GM23248 (cell line): ENCODE measurements at regions not wholly inside any gene's neighbourhood (a gene's known extent, or its start where the extent isn't known, plus 50 kb on each side); places are given as distances from the start of the nearest gene placed in this dataset.

Experiments
- DNase-seq: peaks from one replicate; pipeline ENCODE4 v3.0.0-alpha.2; 2015
- H2AFZ ChIP-seq: fragments of 200-600 bp; sonication (generic); 2 replicates; pipeline ENCODE4 v1.6.1; 2016; ENCODE audit warnings: antibody characterized with exemption
- H3F3A ChIP-seq: fragments of 200-600 bp; sonication (generic); 2 replicates; pipeline ENCODE4 v1.6.1; 2016; ENCODE audit warnings: mild to moderate bottlenecking, antibody characterized with exemption, mixed run types; ENCODE audit not compliant: insufficient read depth
- H3K27ac ChIP-seq: fragments of 200-600 bp; sonication (generic); 2 replicates; pipeline ENCODE4 v1.5.1; 2016; ENCODE audit warnings: mild to moderate bottlenecking
- H3K27me3 ChIP-seq: fragments of 200-600 bp; sonication (generic); replicated peaks from 2 replicates; pipeline ENCODE4 v1.6.1; 2016; ENCODE audit warnings: mild to moderate bottlenecking; ENCODE audit not compliant: insufficient read depth
- H3K36me3 ChIP-seq: fragments of 200-600 bp; sonication (generic); 2 replicates; pipeline ENCODE4 v1.6.1; 2016; ENCODE audit warnings: low read depth, mild to moderate bottlenecking
- H3K4me1 ChIP-seq: fragments of 200-600 bp; sonication (generic); 2 replicates; pipeline ENCODE4 v1.6.1; 2016; ENCODE audit warnings: mild to moderate bottlenecking; ENCODE audit not compliant: insufficient read depth
- H3K4me2 ChIP-seq: fragments of 200-600 bp; sonication (generic); one replicate; pipeline ENCODE4 v1.6.1; 2016; ENCODE audit warnings: mild to moderate bottlenecking; ENCODE audit not compliant: unreplicated experiment
- H3K4me3 ChIP-seq: fragments of 200-600 bp; sonication (generic); 2 replicates; pipeline ENCODE4 v1.5.1; 2016; ENCODE audit warnings: mild to moderate bottlenecking
- H3K79me2 ChIP-seq: fragments of 200-600 bp; sonication (generic); 2 replicates; pipeline ENCODE4 v1.6.1; 2016; ENCODE audit warnings: mild to moderate bottlenecking; ENCODE audit not compliant: insufficient read depth
- H3K9ac ChIP-seq: fragments of 200-600 bp; sonication (generic); 2 replicates; pipeline ENCODE4 v1.6.1; 2016; ENCODE audit warnings: mild to moderate bottlenecking
- H3K9me2 ChIP-seq: fragments of 200-600 bp; sonication (generic); 2 replicates; pipeline ENCODE4 v1.6.1; 2016; ENCODE audit warnings: mixed run types, mild to moderate bottlenecking, moderate library complexity; ENCODE audit not compliant: insufficient read depth
- H3K9me3 ChIP-seq: fragments of 200-600 bp; sonication (generic); one replicate; pipeline ENCODE4 v1.6.1; 2017; ENCODE audit warnings: low read depth
- H4K20me1 ChIP-seq: fragments of 200-600 bp; sonication (generic); 2 replicates; pipeline ENCODE4 v1.6.0; 2016; ENCODE audit not compliant: insufficient read depth
- EZH2 ChIP-seq: fragments of 200-600 bp; sonication (generic); IDR thresholded peaks from 2 replicates; pipeline ENCODE4 v1.6.1; 2018; ENCODE audit warnings: antibody characterized with exemption, mild to moderate bottlenecking; ENCODE audit not compliant: insufficient read depth, poor library complexity, severe bottlenecking
- EZH2phosphoT487 ChIP-seq: fragments of 200-600 bp; sonication (generic); IDR thresholded peaks from 2 replicates; pipeline ENCODE4 v1.6.1; 2018; ENCODE audit warnings: antibody characterized with exemption, moderate library complexity, mild to moderate bottlenecking, low read depth; ENCODE audit not compliant: insufficient read depth
- WGBS, 2 experiments: methylation state at CpG; one replicate each; pipeline ENCODE4 v1.1.6; 2015 to 2017; ENCODE audit warnings: low lambda C conversion rate in 2 of 2, low coverage in 1 of 2; ENCODE audit errors: missing lambda C conversion rate in 2 of 2; 5-methylcytosine and 5-hydroxymethylcytosine counted together
- in situ Hi-C: fragments of 300-500 bp; cut with MboI; formaldehyde crosslinking; loops from 2 replicates; pipeline ENCODE4 v1.15.0; 2020

- Histone ChIP-seq H3K27ac (no peak overlapping the region), H4K20me1 (no peaks in the 10 kb centered on the region)
- TF ChIP-seq EZH2 = no peak
- TF ChIP-seq EZH2phosphoT487 = no peak
Observed at GRCh38 chr17:14442798-14443528, 142.1 kb downstream of the HS3ST3B1 start.

GRCh38 chr17:14437176-14437575 is 136.3 kb downstream of the HS3ST3B1 start:
- 89% methylated on average over 4 of the region's 4 CpGs for WGBS, 2 experiments

More at GRCh38 chr17:14442798-14443528, 142.1 kb downstream of the HS3ST3B1 start:
- H3K79me2 ChIP-seq = no peaks in the 10 kb centered on the region
- H3F3A ChIP-seq = no peaks in the 10 kb centered on the region
- no peaks in the 10 kb centered on the region for H3K9me2 ChIP-seq
- H3K9ac ChIP-seq = no peak overlapping the region
- no peak overlapping the region for H2AFZ ChIP-seq
- no peaks in the 10 kb centered on the region for H3K9me3 ChIP-seq
- WGBS, 2 experiments = 65 to 70% methylated on average over 4 of the region's 4 CpGs
- H3K4me3 ChIP-seq = no peak overlapping the region
- no peaks in the 10 kb centered on the region for H3K4me1 ChIP-seq
- H3K36me3 ChIP-seq = no peaks in the 10 kb centered on the region
- in situ Hi-C loops = no loop called here
- DNase-seq = no peak
- no peak overlapping the region for H3K4me2 ChIP-seq
- H3K27me3 ChIP-seq = no peaks in the 10 kb centered on the region

GRCh38 chr17:14436266-14436665 is 135.4 kb downstream of the HS3ST3B1 start:
- TF ChIP-seq EZH2 (no peak), EZH2phosphoT487 (no peak)
- Histone ChIP-seq H3K9ac (no peak overlapping the region), H3F3A (no peaks in the 10 kb centered on the region), H2AFZ (peak overlapping the region; percentile 50; the same call in 1 of the 2 replicates), H3K79me2 (no peaks in the 10 kb centered on the region), H3K27me3 (no peaks in the 10 kb centered on the region), H4K20me1 (no peaks in the 10 kb centered on the region), H3K9me3 (no peaks in the 10 kb centered on the region), H3K36me3 (no peaks in the 10 kb centered on the region), H3K4me1 (0 out of 2 replicates have a peak, but pooled peaks cover 7% of the 10 kb centered on the region), H3K27ac (no peak overlapping the region), H3K4me2 (no peak overlapping the region), H3K9me2 (no peaks in the 10 kb centered on the region), H3K4me3 (0 out of 2 replicates have a peak overlapping the region, but pooled peaks have one; percentile 39)
- 8 to 9% methylated on average over 4 of the region's 4 CpGs for WGBS, 2 experiments
- DNase-seq = no peak
- in situ Hi-C loops = no loop called here

More at GRCh38 chr17:14437176-14437575, 136.3 kb downstream of the HS3ST3B1 start:
- no peak for TF ChIP-seq EZH2
- no peak for TF ChIP-seq EZH2phosphoT487
- Histone ChIP-seq H3K4me3 (no peak overlapping the region), H3K27ac (no peak overlapping the region), H3K27me3 (no peaks in the 10 kb centered on the region), H2AFZ (no peak overlapping the region), H3F3A (no peaks in the 10 kb centered on the region), H4K20me1 (no peaks in the 10 kb centered on the region), H3K4me1 (0 out of 2 replicates have a peak, but pooled peaks cover 7% of the 10 kb centered on the region), H3K9ac (no peak overlapping the region), H3K9me2 (no peaks in the 10 kb centered on the region), H3K79me2 (no peaks in the 10 kb centered on the region), H3K9me3 (no peaks in the 10 kb centered on the region), H3K36me3 (no peaks in the 10 kb centered on the region), H3K4me2 (no peak overlapping the region)
- DNase-seq = no peak
- in situ Hi-C loops = no loop called here

GRCh38 chr17:14434506-14434905 is 133.6 kb downstream of the HS3ST3B1 start:
- H3K36me3 ChIP-seq = no peaks in the 10 kb centered on the region
- no peaks in the 10 kb centered on the region for H3F3A ChIP-seq
- H3K4me3 ChIP-seq = no peak overlapping the region
- DNase-seq = no peak
- H3K27me3 ChIP-seq = no peaks in the 10 kb centered on the region
- no peak overlapping the region for H3K27ac ChIP-seq
- no peaks in the 10 kb centered on the region for H3K79me2 ChIP-seq
- in situ Hi-C loops = no loop called here
- no peak for TF ChIP-seq EZH2phosphoT487
- no peak for TF ChIP-seq EZH2
- no peaks in the 10 kb centered on the region for H3K9me2 ChIP-seq
- H3K9ac ChIP-seq = no peak overlapping the region
- no peaks in the 10 kb centered on the region for H4K20me1 ChIP-seq
- no peaks in the 10 kb centered on the region for H3K9me3 ChIP-seq
- no peak overlapping the region for H2AFZ ChIP-seq
- H3K4me1 ChIP-seq = 0 out of 2 replicates have a peak, but pooled peaks cover 7% of the 10 kb centered on the region
- H3K4me2 ChIP-seq = no peak overlapping the region
